HL-60/S4 treated with retinoic acid at 250 ng/mL for 4 days and 3 days (cell line): ENCODE measurements at regions not wholly inside any gene's neighbourhood (a gene's known extent, or its start where the extent isn't known, plus 50 kb on each side); places are given as distances from the start of the nearest gene placed in this dataset.
"Not testable (repeated sequence)": the region's sequence is repeated elsewhere in the genome, so short reads cannot be mapped to it uniquely, and the experiment has no call there.

Experiments
- in situ Hi-C: fragments of 300-500 bp; cut with MboI; formaldehyde crosslinking; loops from 2 replicates; pipeline ENCODE4 v1.7.0; 2022; ENCODE audit warnings: low sequenced_read_pairs

DNA sequence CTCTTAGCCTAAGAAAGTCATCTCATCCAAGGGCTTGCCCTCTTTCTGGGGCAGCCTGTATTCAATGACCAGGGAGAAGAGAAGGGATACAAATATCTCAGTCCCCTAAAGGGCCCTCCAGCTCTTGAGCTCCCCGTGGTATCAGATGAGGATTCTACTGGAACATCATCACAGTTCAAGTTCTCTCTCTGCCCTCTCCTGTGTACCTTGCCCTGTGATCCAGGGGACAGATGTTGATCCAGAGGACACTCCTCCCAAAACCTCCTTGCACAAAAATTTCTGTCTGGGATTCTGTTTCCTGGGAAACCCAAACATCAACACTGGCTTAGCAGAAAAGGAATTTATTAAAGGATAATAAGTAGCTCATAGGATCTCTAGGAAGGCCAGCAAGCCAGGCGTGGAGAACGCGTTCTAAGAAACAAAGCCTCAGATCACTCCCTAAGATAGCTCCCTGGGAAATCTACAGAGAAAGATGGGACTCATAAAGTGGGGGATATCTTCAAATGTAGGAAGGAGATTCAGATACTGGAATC lies 296.3 kb upstream of the KLF3 start:
- in situ Hi-C loops: no loop called here

DNA sequence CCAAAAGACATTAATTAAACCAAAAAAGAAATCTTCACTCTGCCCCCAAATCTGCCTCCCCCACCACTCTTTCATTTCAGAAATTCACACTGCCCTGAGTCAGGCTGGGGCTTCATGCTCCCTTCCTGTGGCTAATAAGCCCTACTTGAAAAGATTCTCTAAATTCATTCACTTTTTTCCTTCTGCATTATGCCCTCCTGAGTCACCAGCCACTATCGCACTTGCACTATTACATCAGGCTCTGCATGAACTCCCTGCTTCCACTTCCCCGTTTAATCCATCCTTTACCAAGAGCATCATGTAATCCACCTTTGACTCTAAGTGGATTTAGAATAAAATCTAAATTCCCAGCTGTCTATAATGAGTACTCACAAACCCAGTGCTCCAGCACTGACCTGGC lies 295.4 kb upstream of the KLF3 start:
- in situ Hi-C loops: no loop called here

DNA sequence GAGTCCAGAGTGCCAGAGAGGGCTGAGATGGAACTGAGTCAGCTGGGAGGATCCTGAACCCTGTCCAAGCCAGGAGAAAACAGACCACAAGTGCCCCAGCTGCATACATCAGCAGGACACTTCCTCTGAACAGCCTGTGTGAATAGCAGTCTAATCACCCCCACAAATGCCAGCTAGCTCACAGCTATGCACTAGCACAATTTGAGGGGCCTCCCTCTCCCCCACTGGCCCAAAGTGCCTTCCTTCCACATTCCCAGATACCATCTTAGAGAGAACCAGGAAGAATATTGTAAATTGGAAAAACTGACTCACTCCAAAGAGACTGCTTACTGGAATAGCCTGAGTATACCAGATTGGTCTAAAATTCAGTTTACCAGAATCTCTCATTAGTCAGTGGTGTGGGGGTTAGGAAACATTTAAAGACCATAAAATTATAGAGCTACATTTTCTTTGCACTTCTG lies 292.6 kb upstream of the KLF3 start:
- in situ Hi-C loops: no loop called here

DNA sequence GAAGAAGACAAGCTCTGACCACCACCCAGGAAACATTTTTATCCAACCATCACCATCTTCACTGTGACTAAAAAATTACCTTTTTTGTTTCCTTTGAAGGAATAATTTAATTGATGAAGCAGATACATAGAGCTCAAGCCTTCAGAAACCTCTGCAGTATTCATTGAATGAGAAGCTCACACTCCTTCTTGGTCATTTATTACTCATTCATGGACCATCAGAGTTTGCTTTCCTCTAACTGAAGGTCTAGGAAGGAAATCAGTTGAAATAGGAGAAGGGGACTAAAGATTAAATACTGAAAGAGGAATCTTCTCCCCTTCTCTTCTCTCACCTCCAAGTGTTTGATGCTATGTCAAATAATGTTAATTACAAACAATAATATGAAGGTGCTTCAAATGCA lies 290.6 kb upstream of the KLF3 start:
- in situ Hi-C loops: no loop called here

DNA sequence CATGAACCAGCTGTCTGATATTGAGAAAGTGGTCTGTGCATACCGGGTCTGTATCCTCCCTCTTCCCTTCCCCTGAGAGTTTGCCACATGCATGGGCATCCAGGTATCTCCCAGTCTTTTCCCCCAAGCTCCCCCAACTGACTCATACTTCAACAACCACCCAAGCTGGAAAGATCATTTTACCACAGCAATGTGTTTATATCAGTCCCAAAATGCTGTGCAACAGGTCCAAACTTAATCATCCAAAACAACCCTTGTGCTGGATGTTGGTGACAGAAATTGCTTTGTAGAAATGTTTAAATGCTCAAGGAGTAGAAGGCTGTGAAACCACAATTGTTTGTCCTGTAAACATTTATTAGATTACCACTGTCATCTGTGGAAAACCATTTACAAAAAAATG lies 286.8 kb upstream of the KLF3 start:
- in situ Hi-C loops: no loop called here

DNA sequence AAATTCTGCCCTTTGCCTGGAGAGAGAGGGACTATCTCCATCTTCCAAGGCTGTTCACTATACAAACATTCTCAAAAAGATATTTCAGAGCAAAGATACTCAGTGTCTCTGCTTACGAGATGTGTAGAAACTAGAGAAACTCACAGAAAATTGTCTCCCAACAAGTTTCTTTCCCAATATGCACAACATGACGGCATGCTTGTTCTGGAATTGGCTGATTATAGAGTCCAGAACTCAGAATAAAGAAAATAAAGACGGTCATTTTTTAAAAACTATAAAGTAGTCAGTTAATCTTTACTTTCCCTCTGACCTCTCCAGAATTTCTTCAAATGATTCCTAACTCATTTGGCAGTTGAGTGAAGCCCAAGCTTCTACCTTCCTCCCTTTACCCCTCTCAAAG lies 285.5 kb upstream of the KLF3 start:
- in situ Hi-C loops: no loop called here

DNA sequence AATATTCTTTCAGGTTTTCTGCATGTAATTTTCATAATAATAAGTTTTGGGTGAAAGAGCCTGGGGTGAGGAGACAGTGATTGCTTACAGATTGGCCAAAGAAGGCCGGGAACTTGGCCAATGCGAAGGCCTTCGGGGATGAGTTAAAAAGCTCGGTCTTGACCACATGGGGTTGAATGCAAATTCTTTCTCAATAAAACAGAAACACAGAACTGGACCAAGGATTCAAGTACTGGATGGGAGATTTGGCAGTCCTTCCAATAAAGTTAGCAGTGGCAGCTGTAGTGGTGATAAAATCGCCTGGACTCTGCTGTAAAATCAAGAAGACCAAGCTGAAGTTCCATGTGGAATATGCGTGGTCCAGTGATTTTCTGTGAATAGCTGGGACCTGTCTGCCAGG lies 282.2 kb upstream of the KLF3 start:
- in situ Hi-C loops: no loop called here

DNA sequence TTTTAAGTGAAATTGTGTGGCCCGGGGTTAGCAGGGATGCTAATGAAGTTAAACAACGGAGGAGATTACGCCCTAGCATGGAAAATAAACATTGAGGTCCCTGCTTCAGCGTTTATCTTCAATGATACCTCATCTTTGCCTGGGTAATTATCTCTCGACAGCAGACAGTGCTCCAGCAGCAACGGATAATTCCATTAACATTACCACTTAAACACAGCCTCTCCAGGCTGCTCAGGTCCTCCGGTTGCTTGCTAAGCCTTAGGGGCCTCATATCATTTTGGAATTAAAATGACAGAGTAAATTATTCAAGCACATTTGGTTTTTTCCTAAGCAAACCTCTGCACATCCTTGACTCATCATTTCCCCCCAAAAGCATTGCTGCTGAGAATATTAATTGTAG lies 281.5 kb upstream of the KLF3 start:
- in situ Hi-C loops: no loop called here

DNA sequence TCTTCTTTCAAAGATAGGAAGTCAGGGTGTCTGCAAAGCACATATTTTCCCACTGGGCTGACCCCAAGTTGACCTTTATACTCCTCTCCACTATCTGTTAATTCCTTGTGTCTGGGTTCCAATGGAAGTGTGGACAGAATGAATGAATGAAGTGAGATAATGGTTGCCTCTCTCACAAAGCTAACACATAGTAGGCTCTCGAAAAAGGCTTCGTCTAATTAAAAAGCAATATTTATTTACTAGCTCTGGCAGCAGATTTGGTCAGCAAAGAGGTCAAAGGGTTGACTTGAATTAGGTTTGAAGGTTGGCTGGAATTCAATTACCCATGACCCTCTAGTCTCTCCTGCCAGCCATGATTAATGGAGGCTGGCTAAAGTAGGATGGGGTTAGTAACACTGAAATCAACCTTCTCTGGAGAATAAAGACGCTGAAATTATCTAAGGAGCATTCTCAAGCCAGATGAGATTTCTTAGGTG lies 280.3 kb upstream of the KLF3 start:
- in situ Hi-C loops: no loop called here

DNA sequence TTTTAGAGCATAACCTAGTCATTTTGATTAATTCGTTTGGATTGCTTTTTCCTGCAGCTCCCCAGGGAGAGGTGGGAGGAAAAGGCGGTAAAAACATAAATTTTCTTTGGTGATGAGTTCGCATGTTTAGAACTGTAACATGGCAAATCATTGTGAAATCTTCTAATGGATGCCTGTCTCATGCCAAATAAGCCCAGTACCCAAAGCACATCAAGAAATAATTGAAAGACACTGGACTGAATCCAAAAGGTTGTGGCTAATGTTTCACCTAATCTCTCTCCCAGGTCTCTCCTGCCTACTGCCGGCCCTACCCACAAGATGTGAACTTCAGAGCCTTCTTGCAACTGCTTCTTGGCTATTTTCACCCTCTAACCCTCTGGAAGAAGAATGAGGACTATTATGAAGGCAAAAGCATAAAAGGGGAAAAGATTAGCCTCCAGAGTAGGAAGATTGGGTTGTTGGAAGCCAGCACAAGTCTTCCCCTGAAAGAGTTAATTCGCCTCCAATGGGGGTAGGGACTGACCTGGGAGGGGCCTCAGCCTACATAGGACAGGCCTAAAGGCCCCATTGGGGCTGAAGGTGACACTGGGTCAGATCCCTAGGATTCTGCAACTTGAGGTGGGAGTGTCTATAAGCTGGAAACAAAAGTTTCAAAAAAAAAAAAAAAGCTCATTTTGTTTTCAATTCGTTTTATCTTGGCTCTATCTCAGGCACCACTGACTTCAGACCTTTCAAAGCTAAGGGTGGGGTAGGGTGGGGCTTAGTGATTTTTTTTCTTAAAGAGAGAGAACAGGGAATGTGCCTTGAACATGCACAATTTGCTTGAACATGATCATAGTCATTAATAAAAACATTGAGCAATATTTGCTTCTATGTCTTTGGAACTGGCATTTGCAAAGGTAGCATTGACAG lies 278.6 kb upstream of the KLF3 start:
- in situ Hi-C loops: no loop called here

DNA sequence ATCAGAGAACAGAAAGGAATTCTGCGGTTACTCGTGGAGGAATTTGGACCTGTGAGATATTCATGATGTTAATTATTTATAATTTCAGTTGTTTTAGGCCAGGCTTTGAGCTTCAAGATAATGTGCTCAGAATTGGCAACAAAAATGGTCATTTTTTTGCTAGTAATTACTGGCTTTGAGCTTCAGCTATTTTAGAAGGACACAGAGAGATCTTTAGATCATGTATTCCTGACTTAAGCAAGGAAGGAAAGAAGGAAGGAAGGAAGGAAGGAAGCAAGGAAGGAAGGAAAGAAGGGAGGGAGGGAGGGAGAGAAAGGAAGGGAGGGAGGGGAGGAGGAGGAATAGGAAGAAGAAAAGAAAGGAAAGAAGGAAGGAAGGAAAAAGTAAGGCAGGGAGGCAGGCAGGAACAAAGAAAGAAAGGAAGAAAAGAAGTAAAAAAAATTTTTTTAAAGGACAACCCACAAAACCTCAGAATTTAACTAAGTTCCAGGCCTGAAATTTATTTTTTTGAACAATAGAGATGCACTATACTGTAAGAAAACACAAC lies 277.9 kb upstream of the KLF3 start:
- in situ Hi-C loops: no loop called here

DNA sequence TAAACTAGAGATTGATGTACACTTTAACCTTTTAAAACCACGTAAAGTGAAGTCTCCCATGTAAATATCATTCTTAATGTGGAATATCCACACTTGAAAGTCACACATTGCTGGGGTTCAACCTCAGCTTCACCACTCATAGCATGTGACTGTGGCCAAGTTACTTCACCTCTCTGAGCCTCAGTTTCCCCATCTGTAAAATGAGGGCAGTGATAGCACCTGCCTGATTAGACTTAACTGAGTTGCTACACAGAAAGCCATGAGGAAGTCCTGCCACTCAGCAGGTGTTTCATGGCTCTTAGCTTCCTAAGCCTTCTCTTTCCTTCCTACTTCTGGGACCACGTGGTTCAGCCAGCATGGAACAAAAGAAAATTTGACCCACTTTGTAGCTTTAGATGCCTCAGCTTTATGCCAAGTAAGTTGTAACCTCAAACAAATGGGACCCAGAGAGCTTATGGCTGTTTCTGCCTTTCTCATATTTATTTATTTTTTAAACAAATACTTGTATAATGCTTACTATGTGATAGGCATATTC lies 277.3 kb upstream of the KLF3 start:
- in situ Hi-C loops: no loop called here

DNA sequence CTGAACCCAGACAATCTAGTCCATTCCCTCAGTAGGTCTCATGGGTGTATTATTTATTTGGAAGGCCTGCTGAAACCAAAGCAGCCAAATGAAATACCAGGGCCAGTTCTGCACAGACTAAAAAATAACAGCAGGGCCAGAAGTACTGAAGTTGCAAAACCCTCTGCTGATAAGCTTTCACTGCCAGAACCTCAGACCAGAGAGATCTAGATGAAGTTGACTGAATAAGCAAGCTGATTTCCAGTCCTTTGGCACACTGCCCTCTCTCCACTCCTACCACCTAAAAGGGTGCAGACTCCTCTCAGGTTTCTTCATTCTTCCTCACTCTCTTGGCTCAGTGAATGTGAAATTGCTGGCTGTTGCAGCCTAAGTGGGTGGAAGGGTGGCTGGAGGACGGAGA lies 276.7 kb upstream of the KLF3 start:
- in situ Hi-C loops: no loop called here

DNA sequence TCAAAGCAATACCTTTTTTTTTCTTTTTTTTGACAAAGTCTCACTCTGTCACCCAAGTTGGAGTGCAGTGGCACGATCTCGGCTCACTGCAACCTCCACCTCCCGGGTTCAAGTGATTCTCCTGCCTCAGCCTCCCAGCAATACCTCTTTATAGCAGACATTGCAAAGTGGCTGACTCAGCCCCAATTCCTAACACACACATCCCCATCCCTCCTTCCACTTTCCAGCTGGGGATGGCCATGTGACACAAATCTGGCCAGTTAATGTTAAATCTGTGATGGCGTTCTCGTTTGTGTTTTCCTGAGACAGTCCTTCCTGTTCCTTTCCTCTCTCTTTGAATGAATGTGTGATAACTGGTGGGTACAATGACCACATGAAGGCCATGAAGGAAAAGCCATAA lies 276.2 kb upstream of the KLF3 start:
- in situ Hi-C loops: no loop called here

DNA sequence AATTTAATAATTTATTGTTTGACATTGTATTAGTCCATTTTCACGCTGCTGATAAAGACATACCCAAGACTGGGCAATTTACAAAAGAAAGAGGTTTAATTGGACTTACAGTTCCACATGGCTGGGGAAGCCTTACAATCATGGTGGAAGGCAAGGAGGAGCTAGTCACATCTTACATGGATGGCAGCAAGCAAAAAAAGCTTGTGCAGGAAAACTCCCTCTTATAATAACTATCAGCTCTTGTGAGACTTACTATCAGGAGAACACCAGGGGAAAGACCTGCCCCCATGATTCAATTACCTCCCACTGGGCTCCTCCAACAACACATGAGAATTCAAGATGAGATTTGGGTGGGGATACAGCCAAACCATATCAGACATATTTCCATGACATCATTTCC lies 275.1 kb upstream of the KLF3 start:
- in situ Hi-C loops: not testable (repeated sequence)

DNA sequence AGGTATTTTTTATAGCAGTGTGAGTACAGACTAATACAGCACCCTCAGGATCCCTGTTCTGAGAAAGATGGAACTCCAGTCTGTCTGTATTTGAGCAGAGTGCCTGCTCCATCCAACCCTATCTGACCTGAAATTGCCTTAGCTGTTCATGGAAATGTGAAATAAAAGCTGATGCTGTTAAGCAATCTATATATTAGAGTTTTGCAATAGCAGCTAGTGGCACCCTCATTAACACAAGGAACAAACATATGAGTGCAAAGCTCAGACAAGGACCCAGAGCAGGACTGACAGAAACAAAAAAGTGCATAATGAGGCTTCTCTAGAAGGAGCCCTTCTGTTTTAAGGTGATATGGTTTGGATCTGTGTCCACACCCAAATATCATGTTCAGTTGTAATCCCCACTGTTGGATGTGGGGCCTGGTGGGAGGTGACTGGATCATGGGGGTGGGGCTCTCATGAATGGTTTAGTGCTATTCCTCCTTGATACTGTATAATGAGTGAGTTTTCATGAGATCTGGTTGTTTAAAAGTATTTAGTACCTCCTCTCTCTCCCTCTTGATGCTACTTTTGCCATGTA lies 272.9 kb upstream of the KLF3 start:
- in situ Hi-C loops: no loop called here

DNA sequence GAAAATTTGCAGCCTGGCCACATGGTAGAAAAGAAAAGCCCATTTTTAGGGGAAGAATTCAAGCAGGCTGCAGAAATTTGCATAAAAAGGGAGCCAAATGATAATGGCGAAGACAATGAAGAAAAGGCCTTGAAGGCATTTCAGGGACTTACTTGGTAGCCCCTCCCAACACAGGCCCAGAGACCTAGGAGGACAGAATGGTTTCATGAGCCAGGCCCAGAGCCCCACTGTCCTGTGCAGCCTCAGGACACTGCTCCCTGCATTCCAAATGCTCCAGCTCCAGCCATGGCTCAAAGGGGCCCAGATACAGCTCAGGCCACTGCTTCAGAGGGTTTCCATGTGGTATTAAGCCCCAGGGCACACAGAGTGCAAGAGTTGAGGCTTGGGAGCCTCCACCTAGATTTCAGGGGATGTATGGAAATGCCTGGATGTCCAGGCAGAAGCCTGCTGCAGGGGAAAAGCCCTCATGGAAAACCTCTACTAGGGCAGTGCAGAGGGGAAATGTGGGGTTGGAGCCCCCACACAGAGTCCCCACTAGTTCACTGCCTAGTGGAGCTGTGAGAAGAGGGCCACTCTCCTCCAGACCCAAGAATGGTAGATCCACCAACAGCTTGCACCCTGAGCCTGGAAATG lies 271.7 kb upstream of the KLF3 start:
- in situ Hi-C loops: no loop called here

DNA sequence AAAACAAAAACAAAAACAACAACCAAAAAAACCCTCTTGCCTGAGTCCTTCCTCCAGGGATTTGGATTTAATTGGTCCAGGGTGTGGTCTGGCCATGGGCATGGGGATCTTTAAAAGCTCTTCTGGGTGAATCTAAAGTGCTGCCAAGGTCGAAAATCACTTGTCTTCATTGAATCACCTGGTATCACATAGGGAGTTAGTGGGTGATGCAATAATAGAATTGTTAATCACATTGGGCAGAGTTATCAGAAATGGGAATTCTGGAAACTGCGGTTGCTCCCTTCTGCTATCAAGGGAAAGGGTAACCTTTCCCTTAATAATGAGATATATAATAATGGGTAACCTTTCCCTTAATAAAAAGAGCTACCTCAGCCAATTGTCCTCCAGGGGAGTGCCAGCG lies 267.9 kb upstream of the KLF3 start:
- in situ Hi-C loops: no loop called here

DNA sequence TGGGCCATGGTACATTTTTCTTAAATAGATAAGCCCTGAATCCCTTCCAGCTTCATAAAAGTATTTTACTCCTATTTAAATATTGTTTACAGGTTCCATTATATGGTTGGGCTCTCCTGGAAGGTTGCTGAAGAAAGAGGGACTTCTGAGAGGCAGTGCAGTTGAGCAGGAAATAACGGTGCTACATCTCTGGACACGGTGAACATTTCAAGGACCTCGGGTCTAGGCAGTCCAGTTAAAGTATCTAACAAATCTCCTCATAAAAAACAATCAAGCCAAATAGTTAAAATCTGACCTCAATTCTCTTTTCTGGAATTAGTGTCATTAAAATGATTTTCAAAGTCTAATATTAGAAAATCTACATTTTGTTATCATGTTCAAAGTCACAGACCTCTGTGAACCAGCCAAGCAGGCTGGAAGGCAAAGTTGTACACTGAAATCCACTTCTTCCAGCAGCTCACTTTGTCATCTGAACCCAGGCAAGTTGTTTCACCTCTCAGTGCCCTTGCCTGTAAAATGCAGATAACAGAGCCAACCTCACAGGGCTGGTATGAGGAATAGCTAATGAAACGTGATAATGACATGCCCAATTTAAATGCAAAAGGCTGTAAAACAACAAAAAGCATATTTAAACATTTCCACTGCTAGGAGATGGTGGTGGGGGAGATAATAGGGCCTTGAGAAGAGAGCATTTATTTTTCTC lies 267.0 kb upstream of the KLF3 start:
- in situ Hi-C loops: no loop called here

DNA sequence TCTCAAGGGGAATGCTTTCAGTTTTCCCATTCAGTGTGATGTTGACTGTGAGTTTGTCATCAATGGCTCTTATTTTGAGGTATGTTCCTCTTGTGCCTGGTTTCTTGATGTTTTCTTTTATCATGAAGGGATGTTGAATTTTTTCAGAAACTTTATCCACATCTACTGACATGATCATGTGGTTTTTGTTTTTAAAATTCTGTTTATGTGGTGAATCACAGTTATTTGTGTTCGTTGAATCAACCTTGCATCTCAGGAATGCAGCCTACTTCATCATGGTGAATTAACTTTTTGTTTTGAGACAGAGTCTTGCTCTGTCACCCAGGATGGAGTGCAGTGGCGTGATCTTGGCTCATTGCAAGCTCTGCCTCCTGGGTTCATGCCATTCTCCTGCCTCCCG lies 263.1 kb upstream of the KLF3 start:
- in situ Hi-C loops: no loop called here

DNA sequence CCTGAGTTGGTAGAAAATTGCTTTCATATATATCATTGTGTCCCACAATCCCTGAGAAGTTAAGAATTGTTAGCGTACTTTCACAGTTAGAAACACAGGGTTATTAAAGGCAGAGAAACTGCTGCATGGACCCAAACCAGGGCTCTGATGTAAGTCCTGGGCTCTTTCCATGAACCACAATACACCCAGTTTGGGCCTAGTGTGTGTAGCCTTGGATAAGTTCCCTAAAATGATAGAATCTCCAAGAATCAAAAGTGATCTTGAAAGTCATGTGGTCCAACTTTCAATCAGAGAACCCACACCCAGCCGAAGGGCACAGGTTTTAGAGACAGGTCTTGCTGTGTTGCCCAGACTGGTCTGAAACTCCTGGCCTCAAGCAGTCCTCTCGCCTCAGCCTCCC lies 257.8 kb upstream of the KLF3 start:
- in situ Hi-C loops: no loop called here
